ENCODE measurements at regions not wholly inside any gene's neighbourhood (a gene's known extent, or its start where the extent isn't known, plus 50 kb on each side); places are given as distances from the start of the nearest gene placed in this dataset.

DNA sequence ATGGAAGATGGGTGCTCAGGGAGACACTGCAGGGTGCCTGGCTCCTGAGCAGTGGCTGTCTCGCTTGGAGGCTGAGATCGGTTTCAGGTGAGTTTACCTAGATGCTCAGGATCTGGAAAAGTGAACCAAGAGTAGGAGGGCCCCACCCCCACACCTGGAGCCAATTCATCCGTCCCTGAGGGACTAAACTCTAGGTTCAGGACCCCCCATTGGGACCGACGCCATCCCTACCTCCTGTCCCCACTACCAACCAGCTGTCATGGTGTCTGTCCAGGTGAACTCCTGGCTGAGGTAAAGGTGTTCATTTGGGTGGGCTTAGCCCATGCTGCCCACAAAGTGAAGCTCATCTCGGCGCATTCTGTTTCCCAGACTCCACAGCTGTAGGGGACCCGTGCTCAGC is 174.6 kb upstream of the PLPP4 start:
- intact Hi-C loops (cut with micrococcal nuclease): no loop called here

DNA sequence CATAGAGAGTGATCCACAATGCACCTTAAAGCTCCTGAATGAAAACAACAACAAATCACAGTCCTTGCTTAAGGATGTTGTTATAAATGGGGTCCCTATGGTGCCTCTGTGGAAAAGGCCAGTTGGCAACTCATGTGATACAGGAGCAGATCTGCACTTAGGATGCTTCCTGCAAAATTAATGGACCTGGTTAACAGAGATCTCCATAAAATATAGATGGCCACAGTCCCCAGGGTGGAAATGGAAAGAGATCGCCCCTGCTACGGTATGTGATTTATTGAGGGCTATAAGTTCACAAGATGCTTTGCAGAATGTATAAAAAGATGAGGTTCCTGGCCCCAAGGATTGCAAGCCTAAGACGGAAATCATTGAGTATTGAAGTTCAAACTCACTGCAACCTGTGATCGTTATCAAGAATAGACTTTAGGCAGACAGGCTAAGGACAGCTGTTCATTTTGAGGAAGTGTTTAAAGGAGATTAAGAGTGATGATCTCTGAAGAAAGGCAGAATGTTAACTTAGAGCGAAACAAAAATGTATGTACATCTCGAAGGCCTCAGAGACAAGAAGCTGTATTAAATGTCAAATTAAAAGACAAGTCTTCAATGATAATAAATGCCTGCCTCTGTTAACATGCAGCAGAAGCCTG is 174.1 kb upstream of the PLPP4 start:
- intact Hi-C loops (cut with micrococcal nuclease): no loop called here

DNA sequence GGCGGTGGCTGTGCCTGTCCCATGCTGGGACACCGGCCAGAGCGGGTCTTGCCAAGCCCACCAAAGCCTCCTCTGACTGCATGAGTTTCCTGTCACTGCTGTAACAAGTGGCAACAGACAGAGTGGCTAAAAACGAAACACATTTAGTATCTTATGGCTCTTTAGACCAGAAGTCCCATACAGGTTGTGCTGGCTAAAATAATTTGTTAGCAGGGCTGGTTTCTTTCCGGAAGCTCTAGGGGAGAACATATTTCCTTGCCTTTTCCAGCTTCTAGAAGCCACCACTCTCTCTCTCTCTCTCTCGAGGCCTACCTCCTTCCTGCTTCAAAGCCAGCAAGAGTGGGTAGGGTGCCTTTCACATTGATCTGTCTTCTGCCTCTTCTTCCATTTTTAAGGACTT is 171.6 kb upstream of the PLPP4 start:
- intact Hi-C loops (cut with micrococcal nuclease): no loop called here

DNA sequence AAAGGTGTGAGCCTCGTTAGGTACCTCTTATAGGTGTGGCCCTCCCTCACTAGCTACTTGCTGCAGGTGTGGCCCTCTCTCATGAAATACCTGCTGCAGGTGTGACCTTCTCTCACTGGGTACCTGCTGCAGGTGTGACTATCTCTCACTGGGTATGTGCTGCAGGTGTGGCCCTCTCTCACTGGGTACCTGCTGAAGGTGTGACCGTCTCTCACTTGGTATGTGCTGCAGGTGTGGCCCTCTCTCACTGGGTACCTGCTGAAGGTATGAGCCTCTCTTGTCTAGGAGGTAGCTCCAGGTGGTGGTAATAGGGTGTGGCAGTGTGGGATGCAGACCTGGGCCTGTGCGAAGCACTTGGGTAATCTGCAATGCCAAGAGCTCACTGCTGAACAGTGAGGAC is 170.7 kb upstream of the PLPP4 start:
- intact Hi-C loops (cut with micrococcal nuclease): no loop called here

DNA sequence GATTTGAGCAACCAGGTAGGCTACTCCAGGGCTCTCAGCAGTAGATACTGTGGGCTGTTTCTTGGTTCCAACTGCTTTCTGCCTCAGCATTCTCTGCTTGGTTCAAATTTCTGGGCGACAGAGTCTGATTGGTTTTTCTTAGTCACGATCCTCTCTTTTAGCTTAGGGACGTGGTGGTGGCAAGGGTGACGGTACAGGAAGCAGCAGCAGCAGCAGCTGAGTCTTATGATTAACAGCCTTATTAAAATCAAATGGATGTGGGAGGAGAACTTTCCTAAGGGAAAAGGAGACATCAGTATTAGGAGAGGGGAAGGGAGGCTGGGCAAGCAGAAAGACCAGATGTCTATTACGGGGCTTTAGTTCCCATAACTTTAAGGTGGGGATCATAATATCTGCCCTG is 156.5 kb upstream of the PLPP4 start:
- intact Hi-C loops (cut with micrococcal nuclease): no loop called here

DNA sequence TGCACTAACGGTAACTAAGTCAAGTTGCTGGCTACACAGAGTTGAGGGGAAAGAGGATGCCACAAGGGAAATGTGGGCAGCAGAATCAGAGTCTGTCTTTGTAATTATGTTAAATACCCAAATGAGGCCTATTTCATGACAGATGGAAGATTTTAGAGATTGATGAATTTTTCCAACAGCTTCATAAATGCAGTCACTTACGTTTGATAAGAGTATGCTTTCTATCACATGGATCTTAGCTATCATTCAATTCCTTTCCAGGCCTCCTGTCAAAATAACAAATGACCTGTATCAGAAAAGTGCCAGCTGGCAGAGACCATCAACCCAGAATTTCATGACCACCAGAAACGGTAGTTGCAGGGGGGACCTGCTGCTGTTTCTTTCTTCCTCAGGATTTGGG is 148.4 kb upstream of the PLPP4 start:
- intact Hi-C loops (cut with micrococcal nuclease): no loop called here

DNA sequence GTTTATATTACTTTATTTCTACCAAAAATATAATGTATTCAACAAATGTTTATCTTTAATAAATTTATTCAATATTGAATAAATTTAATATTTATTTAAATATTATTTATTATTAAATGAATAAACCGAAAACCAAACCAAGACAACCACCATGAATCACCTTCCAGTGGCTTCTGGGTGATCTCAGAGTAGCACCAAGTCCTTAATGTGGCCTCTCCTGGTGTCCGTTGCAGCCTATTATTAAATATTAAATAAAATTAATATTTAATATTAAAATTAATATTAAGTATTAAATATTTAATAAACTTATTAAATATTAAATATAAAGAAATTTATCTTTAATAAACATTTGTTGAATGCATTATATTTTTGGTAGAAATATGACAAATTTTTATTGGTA is 143.3 kb upstream of the PLPP4 start:
- intact Hi-C loops (cut with micrococcal nuclease): no loop called here

DNA sequence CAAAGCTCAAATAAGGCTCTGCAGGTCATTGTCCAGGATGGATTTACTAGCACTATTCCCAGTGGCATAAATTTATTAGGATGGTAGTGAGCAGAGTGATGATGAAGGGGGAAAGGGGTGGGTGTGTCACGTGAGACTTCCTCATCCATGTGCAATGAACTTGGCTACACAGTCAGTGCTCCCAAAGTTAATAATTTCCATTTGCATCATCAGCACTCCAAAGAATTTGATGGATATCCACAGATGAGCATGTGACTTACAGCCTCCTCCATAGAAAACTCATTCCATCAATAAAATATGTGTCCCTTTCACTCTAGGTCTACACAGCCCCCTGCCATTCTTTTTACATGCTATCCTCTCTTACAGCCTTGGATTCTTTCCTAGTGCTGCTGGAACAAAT is 142.6 kb upstream of the PLPP4 start:
- intact Hi-C loops (cut with micrococcal nuclease): no loop called here

DNA sequence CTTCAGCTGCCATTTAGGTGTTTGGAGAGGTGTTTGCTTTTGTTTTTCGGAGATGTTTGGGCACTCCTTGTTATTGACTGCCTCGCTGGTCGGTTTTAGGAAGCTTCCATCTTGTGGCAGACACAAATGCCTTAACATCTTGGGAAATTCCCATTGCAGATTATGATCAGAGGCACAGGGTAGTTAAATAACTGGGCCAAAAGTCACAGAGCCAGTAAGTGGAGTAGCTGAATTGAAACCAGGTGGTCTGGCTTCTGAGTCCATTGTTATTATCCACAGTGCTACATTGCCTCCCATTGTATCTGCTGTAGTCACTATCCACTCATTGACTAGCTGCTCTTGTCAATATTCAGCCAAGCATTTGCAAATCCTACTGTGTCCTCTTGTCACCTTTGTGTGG is 138.2 kb upstream of the PLPP4 start:
- intact Hi-C loops (cut with micrococcal nuclease): no loop called here

DNA sequence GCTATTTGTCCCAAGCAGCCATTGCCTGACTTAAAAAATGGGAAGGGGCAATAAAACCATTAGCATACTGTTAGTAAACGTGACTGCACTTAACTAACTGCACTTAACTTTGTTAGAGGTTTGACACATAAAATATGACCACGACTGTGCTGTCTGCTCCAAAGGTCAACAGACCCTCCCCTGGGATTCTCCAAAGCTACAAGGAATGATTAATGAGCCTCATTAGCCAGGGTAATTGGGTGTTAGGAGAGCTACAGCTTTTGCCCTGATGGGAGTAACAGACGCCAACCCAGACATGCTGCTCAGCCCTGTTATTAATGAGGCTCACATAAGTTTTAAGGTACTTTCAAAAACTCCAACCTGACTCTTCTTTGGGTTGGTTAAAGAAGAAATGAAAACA is 129.4 kb upstream of the PLPP4 start:
- intact Hi-C loops (cut with micrococcal nuclease): no loop called here

DNA sequence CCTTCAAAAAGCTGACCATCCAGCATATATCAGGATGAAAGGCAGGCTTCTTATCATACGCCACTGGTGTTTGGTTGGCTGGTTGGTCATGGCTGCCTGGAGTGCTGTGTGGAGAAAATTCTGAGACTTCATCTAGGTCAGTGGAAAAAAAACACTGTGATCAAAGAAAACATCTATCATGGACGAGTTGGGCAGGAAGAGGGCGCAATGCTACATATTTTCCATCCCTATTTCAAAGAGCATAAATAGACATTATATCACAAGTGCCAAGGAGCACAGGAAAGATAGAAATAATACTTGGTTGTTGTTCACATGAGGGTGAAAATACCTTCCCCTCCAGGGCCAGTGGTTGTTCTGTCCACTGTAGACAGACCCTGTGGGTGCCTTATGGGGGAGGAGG is 128.4 kb upstream of the PLPP4 start:
- intact Hi-C loops (cut with micrococcal nuclease): no loop called here

DNA sequence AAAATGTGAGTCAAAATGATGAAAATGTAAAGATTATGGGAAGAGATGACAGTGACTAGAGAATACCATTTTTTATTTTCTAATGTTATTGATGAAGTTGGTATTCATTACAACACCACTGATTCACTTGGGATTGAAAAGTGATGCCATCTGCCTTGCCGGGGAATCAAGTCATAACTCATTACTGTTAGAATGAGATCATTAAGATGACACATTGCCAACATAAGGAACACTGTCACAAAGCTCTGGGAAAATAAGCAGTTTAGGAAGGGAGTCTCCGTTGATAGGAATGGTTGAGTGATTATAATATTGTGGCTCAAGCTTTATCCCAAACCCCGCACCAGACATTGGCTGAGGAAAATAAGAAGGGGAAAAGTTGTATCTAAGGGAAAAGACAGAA is 121.5 kb upstream of the PLPP4 start:
- intact Hi-C loops (cut with micrococcal nuclease): loop anchor here (10.0 kb wide), 1 partner anchor 401 kb away; no protein-coding TSS in a partner anchor

DNA sequence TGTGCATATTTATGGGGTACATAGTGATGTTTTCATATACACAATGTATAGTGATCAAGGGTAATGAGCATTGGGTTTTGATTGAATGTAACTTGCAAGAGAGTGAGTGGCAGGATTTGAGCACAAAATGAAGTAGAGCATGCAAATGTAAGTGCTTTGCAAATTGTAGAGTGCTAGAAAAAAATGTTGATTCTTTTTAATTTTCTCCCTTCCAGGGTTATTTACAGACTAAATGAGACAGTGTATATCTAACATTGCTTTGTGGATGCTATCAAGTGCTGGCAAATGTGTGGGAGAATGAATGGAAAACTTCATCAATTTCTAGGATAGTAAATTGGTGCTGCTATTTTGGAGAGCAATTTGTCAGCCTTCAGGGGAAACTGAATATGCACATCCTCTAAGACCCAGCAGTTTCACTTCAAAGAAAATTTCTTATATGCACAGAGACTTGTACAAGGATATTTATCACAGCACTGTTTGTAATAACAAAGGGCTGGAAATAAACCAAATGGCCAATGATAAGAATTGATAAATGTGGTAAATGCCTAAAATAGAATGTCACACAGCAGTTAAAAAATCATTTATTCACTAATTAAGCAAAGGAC is 120.6 kb upstream of the PLPP4 start:
- intact Hi-C loops (cut with micrococcal nuclease): loop anchor here (10.0 kb wide), 1 partner anchor 402 kb away; no protein-coding TSS in a partner anchor

DNA sequence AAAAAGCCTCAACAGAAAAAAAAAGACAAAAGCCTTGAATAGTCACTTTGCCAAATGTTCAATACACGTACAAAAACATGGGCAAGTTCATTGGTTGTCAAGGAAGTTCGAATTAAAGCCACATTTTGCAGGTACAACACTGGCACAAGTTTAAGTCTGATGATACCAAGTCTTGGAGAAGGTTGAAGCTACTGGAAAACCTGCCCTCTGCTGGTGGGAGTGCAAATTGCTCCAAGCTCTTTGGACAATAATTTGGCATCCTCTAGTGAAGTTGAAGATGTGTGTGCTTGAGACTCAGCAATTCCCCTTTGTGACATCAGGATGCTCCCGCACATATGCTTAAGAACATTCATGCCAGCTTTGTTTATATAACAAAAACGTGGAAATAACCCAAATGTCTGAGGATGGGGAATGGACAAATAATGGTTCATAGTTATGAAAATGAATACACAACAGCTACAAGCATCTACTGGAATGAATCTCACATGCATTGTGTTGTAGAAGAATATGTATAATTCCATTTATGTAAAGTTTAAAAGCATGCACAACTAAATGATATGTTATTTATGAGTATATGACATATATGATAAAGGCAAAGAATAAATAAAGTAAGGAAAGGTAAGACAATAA is 120.0 kb upstream of the PLPP4 start:
- intact Hi-C loops (cut with micrococcal nuclease): loop anchor here (1.0 to 10.0 kb wide), 2 partner anchors 116 to 402 kb away; no protein-coding TSS in a partner anchor

DNA sequence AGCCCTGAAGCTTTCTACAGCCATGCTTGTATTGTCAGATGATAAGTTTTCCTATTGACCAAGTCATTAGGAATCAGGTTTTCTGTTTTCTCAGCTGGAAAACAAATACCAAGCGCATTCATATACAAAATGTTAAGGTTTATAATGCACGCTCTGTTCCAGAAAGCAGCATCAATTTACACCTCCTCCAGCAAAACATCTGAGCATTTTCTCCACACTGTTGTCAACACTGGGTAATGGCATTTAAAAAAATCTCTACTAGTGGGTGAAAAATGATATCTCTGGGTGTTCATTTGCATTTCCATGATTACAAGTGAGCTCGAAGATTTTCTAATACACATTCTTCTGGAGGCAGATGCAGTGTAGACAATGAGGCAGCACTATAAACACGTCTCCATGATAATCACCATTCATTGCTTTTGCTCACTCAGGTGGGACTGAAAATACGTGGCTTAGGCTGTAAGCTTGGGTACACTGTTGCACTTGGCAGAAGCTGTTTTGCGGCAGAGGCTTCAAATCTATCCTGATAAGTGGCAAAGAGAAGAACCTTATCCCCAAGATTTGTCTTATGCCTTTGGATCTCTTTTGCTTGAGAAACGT is 114.8 kb upstream of the PLPP4 start:
- intact Hi-C loops (cut with micrococcal nuclease): no loop called here

DNA sequence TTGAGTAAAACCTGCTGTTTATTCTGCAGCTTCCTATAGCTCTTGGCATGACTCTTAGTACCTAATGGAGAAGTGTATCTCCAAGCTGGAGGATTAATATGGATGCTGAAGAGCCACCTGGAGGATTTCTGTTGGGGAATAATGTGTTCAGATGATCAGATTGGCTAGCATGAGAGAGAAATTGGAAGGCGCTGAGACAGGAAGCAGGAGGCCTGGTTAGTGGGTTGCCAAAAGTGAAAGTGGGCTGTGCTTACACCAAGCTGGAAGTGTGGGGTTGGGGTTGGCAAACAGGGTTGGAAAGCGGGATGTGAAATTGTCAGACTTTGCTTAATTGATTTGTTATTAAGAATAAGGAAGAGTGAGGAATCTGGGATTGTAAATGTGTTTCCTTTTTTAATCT is 111.8 kb upstream of the PLPP4 start:
- intact Hi-C loops (cut with micrococcal nuclease): no loop called here

DNA sequence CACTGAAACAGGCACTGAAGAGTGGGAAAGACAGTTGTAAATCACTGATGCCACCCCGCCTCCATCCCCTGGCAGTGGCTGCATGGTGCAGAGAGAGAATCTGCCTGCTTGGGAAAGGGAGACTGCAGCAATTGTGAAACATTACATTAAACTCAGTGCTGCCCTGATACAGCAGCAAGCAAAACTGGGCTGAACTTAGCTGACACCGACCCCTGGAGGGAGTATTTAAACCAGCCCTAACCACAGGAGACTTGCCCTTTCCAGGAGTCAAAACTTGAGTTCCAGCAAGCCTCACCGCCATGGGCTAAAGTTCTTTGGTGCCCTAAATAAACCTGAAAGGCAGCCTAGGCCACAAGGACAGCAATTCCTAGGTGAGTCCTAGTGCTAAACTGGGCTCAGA is 109.4 kb upstream of the PLPP4 start:
- intact Hi-C loops (cut with micrococcal nuclease): no loop called here

DNA sequence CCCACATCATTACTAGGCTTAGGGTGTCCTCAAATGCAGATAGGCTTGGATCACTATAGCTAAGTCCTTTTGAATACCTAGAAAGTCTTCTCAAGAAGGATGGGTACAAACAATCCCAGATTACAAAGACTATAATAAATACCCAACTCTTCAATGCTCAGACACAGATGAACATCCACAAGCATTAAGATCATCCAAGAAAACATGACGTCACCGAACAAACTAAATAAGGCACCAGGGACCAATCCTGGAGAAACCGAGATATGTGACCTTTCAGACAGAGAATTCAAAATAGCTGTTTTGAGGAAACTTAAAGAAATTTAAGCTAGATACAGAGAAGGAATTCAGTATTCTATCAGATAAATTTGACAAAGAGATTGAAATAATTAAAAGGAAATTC is 108.0 kb upstream of the PLPP4 start:
- intact Hi-C loops (cut with micrococcal nuclease): no loop called here

DNA sequence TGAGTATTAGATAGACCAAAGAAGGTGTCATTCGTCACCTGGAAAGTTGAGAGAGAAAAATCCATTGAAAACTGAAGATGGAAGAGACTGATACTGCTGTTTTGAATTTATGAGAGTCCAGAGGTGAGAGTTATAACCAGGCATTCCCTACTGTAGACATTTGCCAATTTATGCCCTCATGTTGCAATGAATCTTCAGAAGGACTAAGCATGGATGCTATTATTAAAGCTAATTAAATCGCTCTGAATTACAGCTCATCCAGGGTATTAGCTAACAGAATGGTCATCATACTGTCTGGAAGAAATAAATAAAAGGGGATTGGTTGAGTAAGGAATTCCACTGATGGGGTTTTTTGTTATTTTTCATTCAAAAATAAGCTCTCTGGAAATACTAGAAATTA is 101.6 kb upstream of the PLPP4 start:
- intact Hi-C loops (cut with micrococcal nuclease): no loop called here

DNA sequence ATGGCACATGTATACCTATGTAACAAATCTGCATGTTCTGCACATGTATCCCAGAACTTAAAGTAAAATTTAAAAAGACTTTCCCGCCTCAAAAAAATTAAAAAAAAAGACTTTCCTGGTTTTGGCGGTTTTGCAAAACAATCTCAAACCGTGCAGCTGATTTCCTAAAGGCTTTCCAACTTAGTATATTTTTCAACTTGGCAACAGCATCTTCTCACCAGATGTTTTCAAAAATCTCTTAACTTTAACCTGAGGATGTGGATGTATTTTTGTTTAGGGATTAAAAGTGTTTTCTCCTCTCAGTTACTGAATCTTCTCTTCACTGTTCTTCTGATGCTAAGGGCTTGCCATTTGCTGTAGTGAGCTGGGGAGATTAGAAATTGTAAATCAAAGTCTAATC is 96.5 kb upstream of the PLPP4 start:
- intact Hi-C loops (cut with micrococcal nuclease): no loop called here

DNA sequence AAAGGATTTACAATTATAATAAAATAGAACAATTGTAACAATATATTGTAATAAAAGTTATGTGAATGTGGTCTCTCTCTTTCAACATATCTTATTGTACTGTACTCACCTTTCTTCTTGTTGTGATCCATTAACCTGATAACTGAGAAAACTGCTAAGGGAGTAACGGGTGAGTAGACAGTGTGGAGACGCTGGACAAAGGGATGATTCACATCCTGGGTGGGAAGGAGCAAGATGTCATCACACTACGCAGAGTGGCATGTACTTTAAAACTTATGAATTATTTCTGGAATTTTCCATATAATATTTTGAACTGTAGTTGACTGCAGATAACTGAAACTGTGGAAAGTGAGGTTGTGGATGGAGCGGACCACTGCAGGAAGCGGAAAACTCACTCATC is 91.2 kb upstream of the PLPP4 start:
- intact Hi-C loops (cut with micrococcal nuclease): no loop called here

DNA sequence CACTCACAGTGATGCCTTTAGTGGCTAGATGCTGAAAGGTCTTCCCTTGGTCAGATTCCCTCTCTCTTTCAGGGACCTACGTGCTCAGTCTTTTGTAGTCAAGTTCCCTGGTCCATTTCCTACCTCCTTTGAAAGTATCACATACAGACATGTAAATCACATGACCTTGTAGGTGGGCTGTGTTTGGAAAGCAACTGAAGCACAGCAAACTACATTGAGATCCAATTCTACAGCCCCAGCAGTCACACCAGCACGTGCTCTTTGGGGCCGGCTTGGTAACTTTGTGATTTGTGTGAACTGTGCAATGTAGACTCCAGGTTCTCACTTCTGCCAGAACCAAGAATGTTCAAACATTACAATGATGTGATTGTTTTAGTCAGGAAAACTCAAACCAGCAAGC is 89.7 kb upstream of the PLPP4 start:
- intact Hi-C loops (cut with micrococcal nuclease): no loop called here

DNA sequence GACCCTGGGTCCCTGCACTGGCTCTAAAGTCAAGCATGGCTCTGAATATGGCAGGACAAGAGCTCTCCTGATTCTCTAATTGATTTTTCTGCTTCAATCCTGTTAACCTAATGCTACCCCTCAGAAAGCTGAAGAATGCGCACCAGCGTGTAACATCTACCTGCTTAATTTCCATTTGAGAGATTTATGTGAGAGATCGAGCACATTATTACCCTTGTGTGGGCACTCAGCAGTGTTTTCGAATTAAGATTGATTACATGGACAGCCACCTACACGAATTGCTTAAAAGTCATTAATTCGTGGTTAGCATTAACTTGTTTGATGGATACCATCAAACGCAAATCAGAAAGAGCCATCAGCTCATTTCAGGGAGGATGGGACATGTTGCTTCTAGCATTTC is 88.7 kb upstream of the PLPP4 start:
- intact Hi-C loops (cut with micrococcal nuclease): no loop called here
